HG02981 (cell line): ENCODE measurements at regions not wholly inside any gene's neighbourhood (a gene's known extent, or its start where the extent isn't known, plus 50 kb on each side); places are given as distances from the start of the nearest gene placed in this dataset.

ENCODE experiments used
- ATAC-seq: cut with Tn5 transposase; IDR thresholded peaks from one replicate; pipeline ENCODE4 v1.9.1; 2021; ENCODE audit warnings: mild to moderate bottlenecking, moderate library complexity; ENCODE audit not compliant: unreplicated experiment

DNA sequence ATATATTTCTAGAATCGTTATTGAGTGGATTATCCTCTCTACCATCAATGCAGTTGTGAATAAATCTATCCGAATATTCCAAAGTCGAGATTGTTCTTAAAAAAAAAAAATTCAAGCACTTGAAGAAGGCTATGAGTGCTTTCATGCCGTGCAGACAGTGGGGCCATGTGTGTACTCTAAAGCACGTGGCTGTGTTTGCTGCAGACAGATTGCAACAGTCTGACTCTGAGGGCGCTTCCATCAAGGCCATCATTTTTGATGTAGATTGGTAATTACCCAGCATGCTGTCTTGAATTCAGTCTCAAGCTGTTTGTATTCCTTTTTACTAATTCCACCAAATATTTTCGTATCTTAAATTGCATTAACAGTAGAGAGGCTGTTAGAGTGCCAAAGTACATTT is 325.9 kb upstream of the LINC00305 start:
- no peak for ATAC-seq

DNA sequence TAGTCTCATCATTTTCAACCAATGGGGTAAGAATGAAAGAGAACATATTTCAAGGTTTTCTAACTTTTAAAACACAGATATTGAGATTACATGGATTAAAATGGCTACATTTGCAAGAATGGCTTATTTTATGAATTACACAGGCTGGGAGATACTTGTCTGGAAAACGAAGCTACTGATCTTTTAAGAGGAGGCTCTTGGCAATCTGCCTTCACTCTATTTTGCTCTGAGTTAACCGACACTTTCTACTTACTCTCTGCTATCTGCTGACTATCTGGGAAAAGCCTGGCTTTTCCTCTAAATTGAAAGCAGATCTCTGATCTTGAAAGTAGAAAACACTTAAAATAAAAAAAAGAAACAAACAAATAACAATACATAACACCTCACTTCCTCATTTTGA is 325.4 kb upstream of the LINC00305 start:
- no peak for ATAC-seq

DNA sequence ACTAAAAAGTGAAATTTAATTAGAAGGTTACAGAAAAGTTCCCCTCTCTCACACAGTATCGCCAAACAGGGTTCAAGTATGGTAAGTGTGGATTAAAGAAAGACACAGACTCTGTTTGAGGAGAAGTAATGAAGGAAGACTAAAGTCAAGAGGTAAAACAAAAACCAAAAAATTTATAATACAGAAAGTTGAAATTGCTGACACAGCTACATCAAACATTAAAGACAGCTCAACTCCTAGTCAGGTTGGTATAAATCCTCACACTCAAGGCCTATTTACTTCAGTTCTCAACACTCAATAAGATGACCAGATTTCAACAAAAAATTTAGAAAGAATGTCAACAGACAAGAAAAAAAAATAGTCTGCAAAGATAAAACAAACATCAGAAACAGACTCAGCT is 300.5 kb upstream of the LINC00305 start:
- no peak for ATAC-seq

DNA sequence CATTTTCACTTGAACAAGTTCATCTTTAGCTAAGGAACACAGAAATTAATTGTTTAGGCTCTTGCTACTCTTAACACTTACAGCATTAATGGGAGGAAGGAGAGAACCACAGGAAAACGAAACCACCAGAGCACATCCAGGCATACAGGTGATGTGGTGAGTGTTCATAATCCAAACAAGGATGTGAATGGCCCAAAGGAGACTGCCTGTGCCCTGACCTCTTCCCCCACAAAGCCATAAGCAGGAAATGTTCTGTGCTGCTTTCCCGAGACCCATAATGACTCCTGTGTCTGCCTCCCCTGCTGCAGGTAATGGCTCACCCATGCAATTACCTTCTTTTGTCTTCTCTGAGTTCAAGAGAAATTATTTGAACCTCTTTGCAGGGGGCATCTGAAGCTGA is 295.9 kb upstream of the LINC00305 start:
- no peak for ATAC-seq

DNA sequence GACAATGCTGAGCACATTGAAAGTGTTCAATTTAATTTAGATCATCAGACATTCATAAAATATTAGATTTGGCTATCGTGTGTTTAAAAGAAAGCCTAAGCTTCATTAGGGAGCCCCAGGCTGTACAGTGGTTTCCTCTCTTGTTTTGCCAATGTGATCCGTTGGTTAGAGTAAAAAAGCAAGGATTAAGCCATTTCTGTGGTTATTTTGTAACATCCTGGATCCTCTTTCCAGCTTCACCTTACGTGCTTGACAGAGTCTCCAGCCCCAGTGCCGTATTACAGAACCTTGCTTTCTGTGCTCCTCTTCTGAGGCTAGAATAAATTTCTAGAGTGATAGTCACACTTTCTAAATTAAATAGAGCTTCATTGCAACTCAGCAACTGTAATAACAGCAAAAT is 289.3 kb upstream of the LINC00305 start:
- ATAC-seq: no peak

DNA sequence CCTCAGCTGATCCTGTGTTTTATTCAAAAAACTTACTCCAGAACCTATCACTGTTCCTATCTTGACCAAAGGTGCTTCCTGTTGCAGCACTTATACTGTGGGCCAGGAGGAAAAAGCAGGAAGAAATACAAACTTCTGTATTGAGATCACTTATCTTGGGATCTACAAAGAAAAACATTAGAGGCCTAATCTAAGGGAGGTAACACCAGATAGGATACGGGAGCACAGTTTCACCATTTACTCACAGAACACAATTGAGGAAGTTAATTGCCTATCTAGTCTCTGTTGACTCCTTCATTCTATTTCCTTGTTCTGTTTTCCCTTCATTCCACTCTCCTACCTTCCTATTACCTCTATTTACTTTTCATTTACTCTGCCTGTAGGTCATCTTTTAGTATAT is 287.2 kb upstream of the LINC00305 start:
- no peak for ATAC-seq

DNA sequence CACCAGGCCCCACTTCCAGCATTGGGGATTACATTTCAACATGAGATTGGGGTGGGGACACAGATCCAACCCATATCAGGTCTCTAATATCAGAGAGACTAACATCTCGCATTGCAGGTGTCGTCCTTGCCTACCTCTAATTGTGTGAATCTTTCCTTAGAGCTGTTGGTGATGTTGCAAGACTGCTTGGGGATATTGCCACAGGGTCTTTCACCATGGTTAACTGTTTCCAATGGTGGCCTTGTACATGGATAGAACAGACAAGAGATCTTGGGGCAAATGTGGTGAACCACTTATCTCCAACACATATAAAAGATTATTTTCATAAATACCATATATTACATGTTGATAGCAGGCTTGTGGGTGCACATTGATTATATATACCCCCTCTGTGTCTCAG is 270.3 kb upstream of the LINC00305 start:
- ATAC-seq: no peak

DNA sequence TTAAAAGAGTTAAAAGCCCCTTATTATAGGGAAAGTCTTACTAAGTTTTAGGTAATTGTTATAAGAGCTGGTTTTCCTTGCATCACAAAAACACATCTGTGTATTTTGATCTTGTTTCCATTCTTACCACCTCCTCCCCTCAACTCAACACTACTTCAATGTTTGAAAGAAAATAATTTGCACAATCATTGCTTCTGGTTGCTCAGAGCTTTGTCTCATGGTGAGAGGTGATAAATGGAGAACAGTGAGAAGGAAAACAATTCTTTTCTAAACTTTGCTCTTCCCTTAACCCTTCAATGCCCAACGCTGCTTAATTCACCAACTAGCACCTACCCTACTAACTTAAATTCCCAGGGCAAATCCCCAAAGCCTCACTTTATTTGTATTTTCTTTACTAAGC is 268.1 kb upstream of the LINC00305 start:
- ATAC-seq: no peak

DNA sequence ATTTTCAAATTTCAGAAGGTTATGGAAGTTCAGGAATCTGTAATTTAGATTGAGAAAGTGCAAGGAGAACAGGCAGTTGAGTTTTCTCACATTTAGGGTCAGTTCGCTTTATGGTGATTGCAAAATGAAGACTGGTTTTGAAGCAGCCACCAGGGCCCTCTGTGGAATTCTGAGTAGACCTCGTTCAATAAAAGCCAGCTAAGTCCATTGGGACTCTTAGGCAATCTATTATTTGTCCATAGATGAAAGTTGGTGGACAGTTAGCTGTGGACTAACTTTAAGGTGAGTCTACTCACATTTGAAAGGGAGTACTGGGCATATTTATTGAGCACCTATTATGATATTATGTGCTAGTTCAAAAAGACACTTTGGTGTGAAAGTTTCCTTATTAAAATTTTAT is 266.3 kb upstream of the LINC00305 start:
- ATAC-seq: no peak

DNA sequence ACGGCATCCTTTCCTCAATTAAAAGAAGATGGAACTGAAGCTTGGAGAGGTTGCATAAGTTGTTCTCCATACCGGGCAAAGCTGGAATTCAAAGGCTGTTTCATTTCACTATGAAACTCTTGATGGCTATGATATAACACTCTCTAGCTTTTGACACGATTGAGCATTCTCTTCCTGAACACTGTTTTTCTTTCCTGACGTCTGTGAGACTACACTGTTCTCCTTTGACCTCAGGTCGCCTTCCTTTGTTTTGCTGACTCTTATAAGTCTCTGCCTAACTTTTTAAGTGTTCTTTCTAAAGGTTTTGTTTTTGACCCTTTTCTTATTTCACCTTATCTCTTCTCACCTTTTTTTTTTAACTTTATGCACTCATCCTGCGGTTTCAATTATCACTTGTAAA is 261.8 kb upstream of the LINC00305 start:
- ATAC-seq: no peak

DNA sequence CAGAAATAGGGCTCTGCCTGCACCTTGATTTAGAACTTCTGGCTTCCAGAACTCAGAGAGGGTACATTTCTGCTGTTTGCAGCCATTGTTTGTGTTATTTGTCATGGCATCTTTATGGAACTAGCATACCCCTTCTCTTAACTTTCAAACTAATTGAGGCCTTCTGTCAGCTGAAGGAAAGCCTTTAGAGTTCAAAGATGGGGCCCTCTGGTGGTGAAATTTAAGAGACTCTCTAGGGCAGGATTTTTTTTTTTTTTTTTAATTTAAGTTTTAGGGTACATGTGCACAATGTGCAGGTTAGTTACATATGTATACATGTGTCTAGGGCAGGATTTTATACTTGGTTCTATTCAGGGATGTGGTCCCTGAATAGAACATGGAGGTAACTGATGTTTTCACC is 260.6 kb upstream of the LINC00305 start:
- ATAC-seq: no peak

DNA sequence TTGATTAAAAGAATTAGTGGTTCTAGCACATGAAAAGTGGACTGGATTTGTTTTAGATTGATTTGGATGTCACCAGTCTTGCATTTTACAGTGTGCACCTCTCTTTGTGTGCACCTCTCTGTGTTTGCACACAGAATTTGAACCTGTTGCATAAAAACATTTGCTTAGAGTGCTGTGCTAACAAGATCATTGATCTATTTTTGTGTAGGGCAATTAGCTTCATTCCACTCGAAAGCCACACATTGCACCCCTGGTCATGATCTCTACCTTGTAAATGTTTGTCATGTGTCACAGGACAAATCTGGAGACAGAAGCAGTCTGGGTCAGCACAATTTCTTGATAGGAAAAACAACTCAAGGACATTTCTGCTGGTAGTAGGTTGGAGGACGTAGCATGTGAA is 258.7 kb upstream of the LINC00305 start:
- no peak for ATAC-seq

DNA sequence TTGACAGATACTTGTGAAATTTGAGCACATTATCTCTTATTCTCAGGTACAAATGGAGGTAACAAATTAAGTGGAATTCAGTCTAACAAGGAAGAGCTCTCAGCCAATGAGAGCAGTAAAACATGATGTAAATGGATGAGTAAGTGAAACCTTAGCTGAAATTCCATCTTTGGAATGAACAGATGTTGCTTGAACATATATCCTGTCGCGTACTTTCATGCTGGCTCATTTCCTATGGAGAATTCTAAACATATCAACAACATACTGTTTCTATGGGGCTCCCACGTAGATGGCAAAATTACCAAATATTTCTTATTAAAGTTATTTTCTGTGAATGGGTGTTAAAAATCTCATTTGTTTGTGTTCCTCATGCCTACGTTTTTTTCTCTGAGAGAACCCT is 256.3 kb upstream of the LINC00305 start:
- no peak for ATAC-seq

DNA sequence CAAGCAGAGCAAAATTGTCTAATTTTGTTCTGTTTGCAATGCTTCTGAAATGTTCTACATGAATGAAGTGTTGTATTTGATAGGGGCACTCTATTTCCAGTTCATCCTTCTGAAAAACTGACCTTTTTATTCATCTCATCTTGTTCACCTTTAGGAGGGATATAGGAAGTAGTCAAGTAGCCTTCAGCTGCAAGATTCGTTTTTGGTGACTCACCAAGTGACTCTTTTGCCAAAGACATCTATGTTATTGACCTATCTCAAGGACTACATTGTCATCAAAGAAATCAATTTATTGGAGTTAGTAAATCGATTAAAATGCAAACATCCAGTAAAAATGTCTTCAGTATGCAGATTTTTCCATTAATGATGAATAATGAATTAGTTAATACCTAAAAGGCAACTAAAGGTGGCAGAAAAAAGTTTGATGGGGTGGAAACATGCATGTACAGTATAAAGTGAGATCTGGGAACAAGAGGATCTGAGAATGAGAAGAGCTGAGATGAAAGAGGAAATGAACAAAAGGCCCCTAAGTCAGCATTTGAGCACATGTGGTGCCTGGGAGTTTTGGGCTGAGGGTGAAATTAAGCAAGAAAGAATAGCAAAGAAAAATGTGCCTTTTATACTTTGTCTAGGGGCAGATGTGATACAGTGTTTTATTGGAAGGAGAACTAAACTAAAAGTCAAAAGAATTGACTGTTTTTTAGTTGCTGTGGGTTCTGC is 255.1 kb upstream of the LINC00305 start:
- ATAC-seq: no peak

DNA sequence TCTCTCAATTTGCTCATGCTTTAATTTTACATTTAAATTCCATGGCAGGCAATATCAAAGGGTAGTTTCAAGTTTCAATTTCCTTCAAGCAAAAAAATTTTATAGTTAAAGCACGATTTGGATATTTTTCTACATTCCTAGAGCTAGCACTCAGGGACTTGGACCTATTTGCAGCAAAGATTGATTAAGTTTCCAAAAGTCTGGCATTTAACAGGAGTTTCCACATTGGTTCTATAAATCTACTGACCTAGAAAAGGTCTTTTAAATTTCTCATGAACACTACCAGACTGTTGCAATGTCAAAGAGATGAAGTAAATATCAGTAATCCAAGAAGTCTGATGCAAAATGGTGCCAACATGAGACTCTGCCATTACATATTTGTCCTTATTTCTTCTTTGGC is 253.7 kb upstream of the LINC00305 start:
- ATAC-seq: no peak

DNA sequence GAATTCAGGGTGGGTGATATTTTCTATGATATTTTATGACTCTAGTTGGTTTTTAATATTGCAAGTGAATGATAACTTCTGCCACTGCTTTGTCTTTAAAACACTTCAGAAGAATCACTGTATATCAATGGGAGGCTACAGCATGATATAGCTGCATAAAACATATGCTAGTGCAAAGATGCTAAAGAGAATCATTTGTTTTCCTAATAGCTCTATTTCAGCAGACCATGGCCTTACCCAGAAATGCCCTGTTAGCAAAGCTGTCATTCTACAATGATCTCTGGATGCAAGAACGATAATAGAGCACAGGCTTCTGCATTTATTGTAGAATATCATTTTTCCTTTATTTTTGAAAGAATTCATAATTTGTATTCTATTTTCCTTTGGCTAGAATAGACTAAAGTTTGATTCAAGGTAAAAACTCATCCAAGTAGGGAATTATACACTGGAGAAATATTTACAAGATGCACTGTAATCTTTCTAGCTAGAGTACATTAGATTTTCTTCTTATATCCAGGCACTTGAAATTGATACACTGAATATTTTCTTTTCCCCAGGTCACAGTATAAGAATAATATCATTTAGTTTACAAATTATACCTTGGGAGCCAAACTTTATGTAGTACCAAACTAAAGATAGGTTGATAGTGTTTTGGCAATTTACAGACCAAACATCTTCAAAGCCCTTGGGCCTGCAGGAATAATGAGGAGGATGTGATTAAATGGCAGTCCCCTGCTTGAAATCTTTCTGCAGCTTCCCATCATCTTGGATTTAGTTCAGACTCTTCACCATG is 252.6 kb upstream of the LINC00305 start:
- no peak for ATAC-seq

DNA sequence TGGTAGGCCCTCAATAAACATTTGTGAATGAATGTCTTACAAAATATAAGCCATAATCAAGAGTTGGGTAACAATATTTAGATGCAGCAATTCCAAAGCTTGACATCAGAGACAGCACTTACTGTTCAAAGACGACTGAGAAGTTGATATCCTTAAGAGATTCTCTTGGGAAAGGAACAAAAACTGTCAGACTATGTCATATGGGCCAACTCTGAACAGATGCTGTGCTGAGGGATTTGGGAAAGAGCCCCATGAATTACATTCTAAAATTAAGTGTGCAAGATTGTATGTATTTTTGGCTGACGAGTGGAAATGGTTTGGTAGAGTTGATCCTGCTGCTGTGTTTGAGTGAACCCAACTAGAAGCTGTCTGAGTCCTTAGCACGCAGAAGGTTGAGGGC is 250.7 kb upstream of the LINC00305 start:
- ATAC-seq: no peak

DNA sequence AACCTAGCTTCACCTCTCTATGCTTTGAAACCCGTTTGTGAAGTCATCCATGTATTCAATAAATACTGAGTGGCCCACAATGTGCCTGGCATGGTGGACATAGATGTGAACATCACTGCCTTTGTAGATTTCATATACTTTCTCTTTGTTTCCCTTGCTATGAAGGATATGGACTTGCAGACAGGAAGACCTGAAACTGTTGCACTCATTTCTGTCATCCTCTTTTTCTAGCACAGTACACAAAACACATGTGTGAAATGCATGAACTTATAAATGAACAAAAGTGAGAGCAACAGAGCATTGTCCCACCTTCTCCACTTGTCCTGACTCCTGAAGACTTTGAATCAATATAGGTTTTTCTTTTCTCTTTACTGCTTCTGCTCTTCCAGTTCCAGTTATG is 249.4 kb upstream of the LINC00305 start:
- ATAC-seq: no peak

DNA sequence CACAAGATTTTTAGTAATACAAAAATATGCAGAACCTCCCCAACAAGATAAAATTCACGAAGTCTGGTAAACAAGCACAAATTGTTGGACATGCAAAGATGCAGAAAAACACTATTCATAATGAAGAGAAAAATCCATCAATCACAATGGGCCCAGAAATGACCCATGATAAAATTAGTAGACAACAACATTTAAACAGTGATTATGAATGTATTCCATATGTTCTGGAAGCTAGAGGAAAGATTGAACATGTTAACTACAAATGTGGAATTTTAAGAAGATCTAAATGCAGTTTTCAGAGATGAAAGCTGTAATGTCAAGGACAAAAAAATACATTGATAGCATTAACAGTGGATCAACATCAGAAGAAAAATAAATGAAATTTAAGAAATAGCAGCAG is 243.3 kb upstream of the LINC00305 start:
- no peak for ATAC-seq

DNA sequence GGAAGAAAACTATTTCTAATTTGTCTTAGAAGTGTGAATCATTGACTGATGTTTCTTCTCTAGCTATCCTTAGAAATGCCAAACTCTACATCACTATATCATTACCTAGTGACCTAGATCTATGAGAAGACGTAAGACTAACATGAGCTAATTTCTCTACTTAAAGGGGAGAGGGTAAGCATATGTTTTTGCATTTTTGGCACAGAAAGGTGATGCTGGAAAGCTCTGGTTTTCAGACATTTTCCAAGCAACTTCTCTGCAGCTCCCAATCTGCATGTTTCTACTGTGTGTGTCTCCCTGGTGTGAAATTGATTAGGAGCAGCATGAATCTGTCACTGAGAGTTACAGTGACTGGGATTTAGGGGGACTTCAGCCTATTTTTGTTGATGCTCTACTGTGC is 235.2 kb upstream of the LINC00305 start:
- ATAC-seq: no peak

DNA sequence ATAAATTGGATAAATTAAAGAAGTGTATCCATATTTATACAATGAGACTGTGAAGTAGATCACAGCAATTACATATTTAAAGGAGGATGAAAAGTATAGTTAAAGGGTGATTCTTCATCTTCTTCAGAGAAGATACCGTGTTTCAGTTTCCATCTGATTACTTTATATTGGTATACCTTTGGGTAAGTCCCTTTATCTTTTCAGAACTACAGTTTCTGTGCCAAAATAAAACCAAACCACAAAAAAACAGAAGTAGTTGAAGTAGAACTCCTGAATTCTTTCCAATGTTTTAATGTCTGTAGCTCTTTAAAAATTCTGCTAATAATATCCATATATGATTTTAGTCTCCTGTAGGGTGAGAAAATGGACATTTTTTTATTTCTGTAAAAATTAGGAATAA is 231.2 kb upstream of the LINC00305 start:
- peak; percentile 96 for ATAC-seq

DNA sequence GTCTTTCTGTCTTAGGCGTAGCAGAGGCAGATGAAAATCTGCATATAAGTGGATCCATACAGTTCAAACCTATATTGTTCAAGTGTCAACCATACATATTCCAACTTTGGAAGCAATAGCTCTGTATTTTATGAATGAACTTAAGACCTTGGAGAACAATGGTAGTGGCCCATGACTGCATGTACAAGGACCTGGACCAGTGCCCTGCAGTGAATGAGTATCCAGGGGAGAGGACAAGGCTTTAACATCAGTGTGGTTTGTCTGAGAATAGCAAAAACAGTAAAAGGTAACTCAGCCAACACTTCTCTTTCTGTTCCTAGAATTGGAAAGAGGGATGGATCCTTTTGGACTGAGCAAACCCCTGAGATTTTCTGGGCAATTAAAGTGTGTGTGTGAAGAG is 230.8 kb upstream of the LINC00305 start:
- ATAC-seq: peak; percentile 17

DNA sequence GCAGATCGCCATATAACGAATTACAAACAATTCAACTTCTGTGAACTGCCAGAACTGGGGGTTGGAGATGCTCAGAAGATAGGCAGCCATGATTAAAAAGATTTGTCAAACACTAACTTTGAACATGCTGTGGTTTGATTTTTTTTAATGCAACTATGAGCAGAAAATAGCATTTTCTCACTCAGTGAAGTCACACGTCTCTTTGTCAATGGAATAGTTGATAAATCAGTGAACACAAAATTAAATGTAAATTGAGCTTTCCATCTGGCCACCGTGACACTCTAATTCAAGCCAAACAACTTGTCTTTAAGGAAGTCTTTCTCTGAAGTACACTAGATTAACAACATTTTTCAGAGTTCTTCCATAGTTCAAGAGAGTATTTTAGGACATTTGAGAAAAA is 228.6 kb upstream of the LINC00305 start:
- no peak for ATAC-seq
